Endothelial cell of umbilical vein (primary cell): ENCODE measurements at regions not wholly inside any gene's neighbourhood (a gene's known extent, or its start where the extent isn't known, plus 50 kb on each side); places are given as distances from the start of the nearest gene placed in this dataset.

ENCODE experiments used
- BruUV-seq: library from RNA; stranded (reverse); fragments of 400-500 nt; replicated peaks from 2 replicates; lab custom pipeline; 2021; lab: Mats Ljungman, UMichigan
- CTCF ChIA-PET: fragments of 300-600, 350-600 bp; sonication (Branson Sonifier 250); formaldehyde crosslinking; loops from one replicate; lab custom pipeline; 2021; ENCODE audit warnings: antibody characterized with exemption, inconsistent platforms; lab: Charles Lee
- POLR2A ChIA-PET: fragments of 300-600, 350-600 bp; sonication (Branson Sonifier 250); formaldehyde crosslinking; loops from one replicate; lab custom pipeline; 2021; ENCODE audit warnings: antibody characterized with exemption, inconsistent platforms; lab: Charles Lee
- DNase-seq: peaks from one replicate; pipeline ENCODE4 v3.0.0-alpha.2; 2011; ENCODE audit warnings: low read depth, low spot score
- FAIRE-seq: peaks from 2 replicates; lab custom pipeline; 2011; peaks lifted over from hg19 to GRCh38; lab: Jason Lieb, UNC
- H2AFZ ChIP-seq: 2 replicates; pipeline ENCODE4 v1.6.0; 2012; ENCODE audit warnings: low read depth, low read length, control low read depth, inconsistent platforms
- H3K27ac ChIP-seq: 2 replicates; pipeline ENCODE4 v1.5.1; 2011; ENCODE audit warnings: low read depth, mild to moderate bottlenecking, control low read depth, low read length, moderate library complexity; ENCODE audit not compliant: insufficient read depth
- H3K27me3 ChIP-seq, 2 experiments: 2 replicates each; pipeline versions ENCODE4 v1.6.0 to v1.6.1; 2011; ENCODE audit warnings: low read length in 2 of 2, mixed read lengths in 1 of 2; ENCODE audit not compliant: control insufficient read depth in 2 of 2, insufficient read depth in 2 of 2
- H3K36me3 ChIP-seq, 2 experiments: 2 replicates in 1 of 2; 3 replicates in 1 of 2; pipeline ENCODE4 v1.5.1; 2011; ENCODE audit warnings: low read length in 2 of 2, mild to moderate bottlenecking in 1 of 2, moderate library complexity in 1 of 2; ENCODE audit not compliant: control insufficient read depth in 2 of 2, insufficient read depth in 2 of 2; ENCODE audit errors: extremely low read depth in 1 of 2
- H3K4me1 ChIP-seq: 3 replicates; pipeline ENCODE4 v1.5.1; 2011; ENCODE audit warnings: mild to moderate bottlenecking, low read length; ENCODE audit not compliant: control insufficient read depth, insufficient read depth; ENCODE audit errors: extremely low read depth
- H3K4me2 ChIP-seq: 2 replicates; pipeline ENCODE4 v1.6.1; 2011; ENCODE audit warnings: low read length, control low read depth, mixed read lengths; ENCODE audit not compliant: insufficient read depth
- H3K4me3 ChIP-seq, 3 experiments: fragments of 200-600 bp in 1 of 3; sonication (generic), shearing (Covaris generic) in 1 of 3; replicated peaks in 1 of 3; 2 replicates each; pipeline ENCODE4 v1.5.1; 2011 to 2016; ENCODE audit warnings: control low read depth in 3 of 3, low read length in 3 of 3, mild to moderate bottlenecking in 2 of 3, inconsistent platforms in 1 of 3, low read depth in 1 of 3, moderate library complexity in 1 of 3; ENCODE audit not compliant: insufficient read depth in 1 of 3
- H3K79me2 ChIP-seq: 2 replicates; pipeline ENCODE4 v1.6.0; 2012; ENCODE audit warnings: low read length, inconsistent platforms; ENCODE audit not compliant: control insufficient read depth, insufficient read depth
- H3K9ac ChIP-seq: replicated peaks from 2 replicates; pipeline ENCODE3; 2011; ENCODE audit warnings: low read length, control low read depth; ENCODE audit not compliant: insufficient read depth; ENCODE audit errors: extremely low read depth
- H3K9me1 ChIP-seq: replicated peaks from 3 replicates; pipeline ENCODE4 v1.6.0; 2011; ENCODE audit warnings: mild to moderate bottlenecking, low read length; ENCODE audit not compliant: control insufficient read depth, insufficient read depth; ENCODE audit errors: extremely low read depth
- H3K9me3 ChIP-seq: replicated peaks from 2 replicates; pipeline ENCODE4 v1.5.1; 2012; ENCODE audit warnings: low read length, inconsistent platforms; ENCODE audit not compliant: control insufficient read depth, insufficient read depth
- H4K20me1 ChIP-seq: replicated peaks from 2 replicates; pipeline ENCODE3; 2011; ENCODE audit warnings: mild to moderate bottlenecking, low read length; ENCODE audit not compliant: control insufficient read depth, insufficient read depth; ENCODE audit errors: extremely low read depth
- EZH2 ChIP-seq: IDR thresholded peaks from 2 replicates; pipeline ENCODE4 v1.6.1; 2012; ENCODE audit warnings: borderline replicate concordance, low read depth, mild to moderate bottlenecking, moderate library complexity, low read length, inconsistent platforms; ENCODE audit not compliant: severe bottlenecking
- FOS ChIP-seq: IDR thresholded peaks from 2 replicates; pipeline ENCODE4 v1.6.1; 2011; ENCODE audit warnings: mild to moderate bottlenecking, low read length, moderate library complexity, borderline replicate concordance; ENCODE audit not compliant: insufficient read depth
- GATA2 ChIP-seq: IDR thresholded peaks from 2 replicates; pipeline ENCODE4 v1.7.0; 2011; ENCODE audit warnings: low read depth, mild to moderate bottlenecking, moderate library complexity, mixed read lengths, low read length; ENCODE audit not compliant: insufficient read length, insufficient read depth
- JUN ChIP-seq: IDR thresholded peaks from 2 replicates; pipeline ENCODE4 v1.6.1; 2011; ENCODE audit warnings: borderline replicate concordance, low read depth; ENCODE audit not compliant: insufficient read length, insufficient read depth
- MAX ChIP-seq: IDR thresholded peaks from 2 replicates; pipeline ENCODE4 v1.6.1; 2011; ENCODE audit not compliant: insufficient read depth, insufficient read length
- MYC ChIP-seq: IDR thresholded peaks from one replicate; pipeline ENCODE4 v1.6.1; 2011; ENCODE audit warnings: mild to moderate bottlenecking, low read depth, low read length
- POLR2A ChIP-seq: IDR thresholded peaks from 2 replicates; pipeline ENCODE4 v1.6.1; 2012; ENCODE audit warnings: low read depth, mild to moderate bottlenecking, control low read depth, low read length
- POLR2AphosphoS5 ChIP-seq: IDR thresholded peaks from 2 replicates; pipeline ENCODE4 v1.6.1; 2012; ENCODE audit warnings: low read depth, mild to moderate bottlenecking, control low read depth, low read length, moderate library complexity; ENCODE audit not compliant: insufficient read depth
- dilution Hi-C: fragments of 300-500 bp; cut with MboI; formaldehyde crosslinking; loops from one replicate; pipeline ENCODE4 v1.15.0; 2019; ENCODE audit warnings: low sequenced_read_pairs; ENCODE audit not compliant: extremely low pct_ligation_motif_present
- intact Hi-C: fragments of 100-400 bp; cut with micrococcal nuclease; formaldehyde crosslinking; loops from one replicate; pipeline ENCODE4 v1.10.0; 2022
- TF ChIP-seq, protein P1 (sequence below), 2 donors: IDR thresholded peaks; 1 replicate in 1 of 2; 2 replicates in 1 of 2; pipeline ENCODE4 v1.5.1; 2011; ENCODE audit warnings: low read length in 2 of 2, mild to moderate bottlenecking in 2 of 2, moderate library complexity in 2 of 2, control low read depth in 1 of 2, inconsistent platforms in 1 of 2, low read depth in 1 of 2; ENCODE audit not compliant: insufficient read depth in 1 of 2; ENCODE audit errors: extremely low read depth in 1 of 2

DNA sequence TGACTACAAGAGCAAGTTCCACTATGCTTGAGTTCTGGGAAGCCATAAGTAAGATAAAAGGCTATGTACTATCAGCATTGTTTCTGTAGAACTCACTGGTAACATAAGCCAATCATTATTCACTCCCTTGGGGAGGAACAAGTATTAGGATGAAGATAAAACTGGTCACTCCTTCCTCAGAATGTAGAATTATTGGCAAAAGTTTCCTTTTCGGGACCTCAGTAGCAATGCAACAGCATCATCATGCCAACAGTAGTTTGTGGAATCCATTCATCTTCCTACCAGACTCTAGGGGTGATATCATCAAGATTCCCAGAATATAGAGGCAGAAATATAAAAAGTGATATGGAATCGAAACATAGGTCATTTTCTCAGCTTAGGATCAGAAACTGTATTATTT is 209.5 kb downstream of the PLOD2 start:
- CTCF ChIA-PET, result no interaction called here
- dilution Hi-C loops (no loop called here), intact Hi-C loops (no loop called here)
- POLR2A ChIA-PET, result no interaction called here
- no peak overlapping the region for H3K4me2 ChIP-seq
- no peak overlapping the region for H3K27ac ChIP-seq
- no peak overlapping the region for H3K4me3 ChIP-seq
- H3K9me3 ChIP-seq, result no peaks in the 10 kb centered on the region
- no peak for TF ChIP-seq EZH2
- TF ChIP-seq, protein P1, sequence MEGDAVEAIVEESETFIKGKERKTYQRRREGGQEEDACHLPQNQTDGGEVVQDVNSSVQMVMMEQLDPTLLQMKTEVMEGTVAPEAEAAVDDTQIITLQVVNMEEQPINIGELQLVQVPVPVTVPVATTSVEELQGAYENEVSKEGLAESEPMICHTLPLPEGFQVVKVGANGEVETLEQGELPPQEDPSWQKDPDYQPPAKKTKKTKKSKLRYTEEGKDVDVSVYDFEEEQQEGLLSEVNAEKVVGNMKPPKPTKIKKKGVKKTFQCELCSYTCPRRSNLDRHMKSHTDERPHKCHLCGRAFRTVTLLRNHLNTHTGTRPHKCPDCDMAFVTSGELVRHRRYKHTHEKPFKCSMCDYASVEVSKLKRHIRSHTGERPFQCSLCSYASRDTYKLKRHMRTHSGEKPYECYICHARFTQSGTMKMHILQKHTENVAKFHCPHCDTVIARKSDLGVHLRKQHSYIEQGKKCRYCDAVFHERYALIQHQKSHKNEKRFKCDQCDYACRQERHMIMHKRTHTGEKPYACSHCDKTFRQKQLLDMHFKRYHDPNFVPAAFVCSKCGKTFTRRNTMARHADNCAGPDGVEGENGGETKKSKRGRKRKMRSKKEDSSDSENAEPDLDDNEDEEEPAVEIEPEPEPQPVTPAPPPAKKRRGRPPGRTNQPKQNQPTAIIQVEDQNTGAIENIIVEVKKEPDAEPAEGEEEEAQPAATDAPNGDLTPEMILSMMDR (IDR thresholded peaks at IDR 0.05; ENCODE audit: extremely low read depth in 1 of 2, insufficient read depth in 1 of 2, low read depth in 1 of 2, low read length in 2 of 2), result no peak
- no peak overlapping the region for H3K9ac ChIP-seq
- no peaks in the 10 kb centered on the region for H3K4me1 ChIP-seq
- BruUV-seq, result no TSS peak
- DNase-seq (no peak), FAIRE-seq (no peak)
- H3K27me3 ChIP-seq, result no peaks in the 10 kb centered on the region
- H3K9me1 ChIP-seq, result no peaks in the 10 kb centered on the region
- no peaks in the 10 kb centered on the region for H3K79me2 ChIP-seq
- no peaks in the 10 kb centered on the region for H3K36me3 ChIP-seq
- H2AFZ ChIP-seq, result no peak overlapping the region
- H4K20me1 ChIP-seq, result no peaks in the 10 kb centered on the region

- H3K9me3 ChIP-seq, result no peaks in the 10 kb centered on the region
- intact Hi-C loops, result no loop called here
- H3K4me1 ChIP-seq, result no peaks in the 10 kb centered on the region
- no peaks in the 10 kb centered on the region for H3K27me3 ChIP-seq
- TF ChIP-seq JUN (no peak), POLR2A (no peak), EZH2 (no peak), GATA2 (no peak), POLR2AphosphoS5 (no peak), MYC (no peak), FOS (no peak), MAX (no peak)
- TF ChIP-seq, protein P1 (IDR thresholded peaks at IDR 0.05; ENCODE audit: extremely low read depth in 1 of 2, insufficient read depth in 1 of 2, low read depth in 1 of 2, low read length in 2 of 2), result no peak
- H3K27ac ChIP-seq, result no peak overlapping the region
- no TSS peak for BruUV-seq
- no peaks in the 10 kb centered on the region for H3K9me1 ChIP-seq
- no peaks in the 10 kb centered on the region for H4K20me1 ChIP-seq
- H3K9ac ChIP-seq, result no peak overlapping the region
- H3K79me2 ChIP-seq, result no peaks in the 10 kb centered on the region
- H3K4me3 ChIP-seq, result no peak overlapping the region
- ChIA-PET POLR2A (no interaction called here), CTCF (no interaction called here)
- no peak overlapping the region for H2AFZ ChIP-seq
- H3K36me3 ChIP-seq, result no peaks in the 10 kb centered on the region
- dilution Hi-C loops, result no loop called here
- DNase-seq (peak; percentile 30), FAIRE-seq (peak; percentile 31)
- H3K4me2 ChIP-seq, result no peak overlapping the region
Measured at GRCh38 chr3:145952536-145952935, 208.4 kb downstream of the PLOD2 start.
